LNCaP clone FGC (cell line): ENCODE measurements at regions not wholly inside any gene's neighbourhood (a gene's known extent, or its start where the extent isn't known, plus 50 kb on each side); places are given as distances from the start of the nearest gene placed in this dataset.

Experiments used
- DNase-seq: peaks from one replicate; pipeline ENCODE4 v3.0.0-alpha.2; 2011; ENCODE audit warnings: low read depth
- H3K4me3 ChIP-seq: 2 replicates; pipeline ENCODE4 v1.5.1; 2011; ENCODE audit warnings: mild to moderate bottlenecking, low read depth, low read length, control low read depth
- TF ChIP-seq, protein P1 (sequence below): IDR thresholded peaks from 2 replicates; pipeline ENCODE4 v1.5.1; 2012; ENCODE audit warnings: mild to moderate bottlenecking; ENCODE audit not compliant: control insufficient read depth, insufficient read depth; ENCODE audit errors: extremely low read depth

GRCh38 chr15:67981848-67982247 is 72.3 kb upstream of the PIAS1 start:
- H3K4me3 ChIP-seq = no peak overlapping the region
- TF ChIP-seq, protein P1, sequence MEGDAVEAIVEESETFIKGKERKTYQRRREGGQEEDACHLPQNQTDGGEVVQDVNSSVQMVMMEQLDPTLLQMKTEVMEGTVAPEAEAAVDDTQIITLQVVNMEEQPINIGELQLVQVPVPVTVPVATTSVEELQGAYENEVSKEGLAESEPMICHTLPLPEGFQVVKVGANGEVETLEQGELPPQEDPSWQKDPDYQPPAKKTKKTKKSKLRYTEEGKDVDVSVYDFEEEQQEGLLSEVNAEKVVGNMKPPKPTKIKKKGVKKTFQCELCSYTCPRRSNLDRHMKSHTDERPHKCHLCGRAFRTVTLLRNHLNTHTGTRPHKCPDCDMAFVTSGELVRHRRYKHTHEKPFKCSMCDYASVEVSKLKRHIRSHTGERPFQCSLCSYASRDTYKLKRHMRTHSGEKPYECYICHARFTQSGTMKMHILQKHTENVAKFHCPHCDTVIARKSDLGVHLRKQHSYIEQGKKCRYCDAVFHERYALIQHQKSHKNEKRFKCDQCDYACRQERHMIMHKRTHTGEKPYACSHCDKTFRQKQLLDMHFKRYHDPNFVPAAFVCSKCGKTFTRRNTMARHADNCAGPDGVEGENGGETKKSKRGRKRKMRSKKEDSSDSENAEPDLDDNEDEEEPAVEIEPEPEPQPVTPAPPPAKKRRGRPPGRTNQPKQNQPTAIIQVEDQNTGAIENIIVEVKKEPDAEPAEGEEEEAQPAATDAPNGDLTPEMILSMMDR = no peak
- no peak for DNase-seq

- TF ChIP-seq, protein P1 = no peak
- no peak for DNase-seq
- H3K4me3 ChIP-seq = no peak overlapping the region
These were observed 62.4 kb upstream of the PIAS1 start for GRCh38 chr15:67991706-67992105.

- no peak for DNase-seq
- H3K4me3 ChIP-seq = no peak overlapping the region
- TF ChIP-seq, protein P1 = no peak
These were observed 61.7 kb upstream of the PIAS1 start for GRCh38 chr15:67992411-67992810.

- H3K4me3 ChIP-seq = no peak overlapping the region
- TF ChIP-seq, protein P1 = no peak
- DNase-seq = no peak
These were observed 61.3 kb upstream of the PIAS1 start for GRCh38 chr15:67992834-67993233.

DNA sequence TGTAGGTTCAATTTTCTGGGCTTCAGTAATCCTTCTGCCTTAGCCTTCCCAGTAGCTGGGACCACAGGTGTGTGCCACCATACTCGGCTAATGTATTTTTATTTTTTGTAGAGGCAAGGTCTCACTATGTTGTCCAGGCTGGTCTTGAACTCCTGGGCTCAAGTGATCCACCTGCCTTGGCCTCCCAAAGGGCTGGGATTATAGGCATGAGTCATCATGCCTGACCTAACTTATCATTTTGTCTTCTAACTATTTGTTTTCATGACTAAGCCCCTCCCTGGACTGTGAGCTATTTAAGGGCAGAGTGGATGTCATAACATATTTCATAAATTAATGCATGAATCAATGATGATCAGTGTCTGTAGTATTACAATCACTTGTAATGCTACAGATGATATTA is 56.1 kb upstream of the PIAS1 start:
- no peak overlapping the region for H3K4me3 ChIP-seq
- no peak for DNase-seq
- TF ChIP-seq, protein P1 = no peak

DNA sequence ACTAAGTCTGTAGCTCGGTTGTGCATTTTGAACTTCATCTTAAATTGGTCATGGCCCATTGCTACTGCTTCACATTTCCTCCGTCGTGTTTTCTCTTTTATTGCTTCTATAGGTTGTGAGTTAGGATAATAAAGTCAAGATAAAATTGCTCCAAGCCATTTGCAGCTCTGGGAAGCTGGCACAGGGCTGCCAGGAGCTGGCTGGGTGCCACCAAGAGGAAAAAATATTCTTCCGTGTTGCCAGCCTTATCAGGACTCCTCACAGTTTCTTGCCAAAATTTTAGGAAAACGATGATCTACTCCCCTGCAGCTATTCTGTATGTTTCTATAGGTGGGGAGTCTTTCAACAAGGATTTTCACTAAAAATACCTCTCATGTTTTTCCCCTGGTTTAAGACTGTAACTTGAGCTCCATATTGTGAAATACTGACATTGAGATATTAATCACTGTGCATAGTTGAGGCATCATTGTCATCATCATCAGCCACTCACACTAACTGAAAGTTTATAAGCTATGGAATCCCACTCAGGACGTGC is 55.4 kb upstream of the PIAS1 start:
- peak; percentile 63 for DNase-seq
- no peak overlapping the region for H3K4me3 ChIP-seq

More for the DNA sequence above, 55.4 kb upstream of the PIAS1 start:
- TF ChIP-seq, protein P1 = no peak
